Common myeloid progenitor, CD34-positive (primary cell): ENCODE measurements at regions not wholly inside any gene's neighbourhood (a gene's known extent, or its start where the extent isn't known, plus 50 kb on each side); places are given as distances from the start of the nearest gene placed in this dataset.
A peak's percentile ranks its signal among the peaks of the same experiment; 100 is the strongest.
"Not testable (repeated sequence)": the region's sequence is repeated elsewhere in the genome, so short reads cannot be mapped to it uniquely, and the experiment has no call there.

Experiments
- CTCF ChIA-PET: fragments of 350-600 bp; sonication (Branson Sonifier 250); formaldehyde crosslinking; loops from one replicate; lab custom pipeline; 2021; ENCODE audit warnings: antibody characterized with exemption; lab: Charles Lee
- POLR2A ChIA-PET: fragments of 350-600 bp; sonication (Branson Sonifier 250); formaldehyde crosslinking; loops from one replicate; lab custom pipeline; 2021; ENCODE audit warnings: antibody characterized with exemption; lab: Charles Lee
- DNase-seq, 3 donors: peaks; one replicate each; pipeline versions ENCODE4 v3.0.0 to v3.0.0-alpha.2; 2013
- H3K27ac ChIP-seq, 2 experiments: 1 replicate in 1 of 2; 2 replicates in 1 of 2; pipeline ENCODE4 v1.7.0; 2013; ENCODE audit warnings: inconsistent platforms in 2 of 2, low read length in 2 of 2, mild to moderate bottlenecking in 2 of 2, low read depth in 1 of 2, moderate library complexity in 1 of 2; ENCODE audit not compliant: severe bottlenecking in 2 of 2, insufficient read depth in 1 of 2, poor library complexity in 1 of 2
- H3K27me3 ChIP-seq, 5 experiments: replicated peaks in 2 of 5; 1 replicate in 3 of 5; 2 replicates in 2 of 5; pipeline versions ENCODE4 v1.6.1 to v1.7.0; 2013; ENCODE audit warnings: low read length in 4 of 5, mild to moderate bottlenecking in 2 of 5, moderate library complexity in 2 of 5, inconsistent platforms in 1 of 5; ENCODE audit not compliant: insufficient read depth in 5 of 5, control insufficient read depth in 4 of 5
- H3K36me3 ChIP-seq, 4 experiments: 1 replicate in 2 of 4; 2 replicates in 2 of 4; pipeline versions ENCODE4 v1.6.1 to v1.7.0; 2013; ENCODE audit warnings: low read length in 3 of 4, control low read depth in 1 of 4, mild to moderate bottlenecking in 1 of 4; ENCODE audit not compliant: control insufficient read depth in 4 of 4, insufficient read depth in 4 of 4
- H3K4me1 ChIP-seq, 4 experiments: 1 replicate in 3 of 4; 2 replicates in 1 of 4; pipeline versions ENCODE4 v1.6.1 to v1.7.1; 2013; ENCODE audit warnings: low read length in 3 of 4, mild to moderate bottlenecking in 3 of 4, control low read depth in 1 of 4, inconsistent platforms in 1 of 4, moderate library complexity in 1 of 4; ENCODE audit not compliant: control insufficient read depth in 4 of 4, insufficient read depth in 4 of 4; ENCODE audit errors: control extremely low read depth in 1 of 4
- H3K4me3 ChIP-seq, 7 experiments: 1 replicate in 4 of 7; 2 replicates in 3 of 7; pipeline versions ENCODE4 v1.5.1 to v1.7.0; 2013; ENCODE audit warnings: mild to moderate bottlenecking in 7 of 7, low read length in 6 of 7, moderate library complexity in 6 of 7, inconsistent platforms in 2 of 7, low read depth in 2 of 7, control low read depth in 1 of 7; ENCODE audit not compliant: insufficient read depth in 4 of 7, control insufficient read depth in 1 of 7; ENCODE audit errors: extremely low read depth in 1 of 7
- H3K9me3 ChIP-seq, 5 experiments: 1 replicate in 4 of 5; 2 replicates in 1 of 5; pipeline versions ENCODE4 v1.6.1 to v1.7.1; 2013; ENCODE audit warnings: low read length in 4 of 5, mild to moderate bottlenecking in 2 of 5, inconsistent platforms in 1 of 5, low read depth in 1 of 5, moderate library complexity in 1 of 5; ENCODE audit not compliant: control insufficient read depth in 4 of 5, insufficient read depth in 2 of 5; ENCODE audit errors: control extremely low read depth in 1 of 5
- WGBS: methylation state at CpG from one replicate; pipeline ENCODE4 v1.1.5; 2013; ENCODE audit not compliant: insufficient coverage; 5-methylcytosine and 5-hydroxymethylcytosine counted together

DNA sequence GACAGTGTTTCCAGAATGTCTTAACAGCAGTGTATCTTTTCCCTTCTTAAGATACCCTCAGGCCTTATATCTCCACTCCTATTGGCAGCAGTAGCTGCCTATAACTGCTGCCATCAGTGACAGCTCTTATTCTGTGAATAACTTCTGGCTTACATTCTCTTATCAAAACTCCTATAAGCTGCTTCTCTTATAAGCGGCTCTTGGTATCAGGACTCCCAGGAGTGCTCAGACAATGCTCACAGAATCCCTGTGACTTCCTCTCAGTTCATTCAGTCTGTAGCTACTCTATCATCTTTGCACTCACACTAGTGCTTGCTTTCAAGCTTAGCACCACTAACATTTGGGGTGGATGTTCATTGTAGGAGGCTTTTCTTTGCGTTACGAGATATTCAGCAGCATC, 143.7 kb upstream of the CDH7 start:
- DNase-seq: no peak
- no peaks in the 10 kb centered on the region for H3K36me3 ChIP-seq
- H3K27ac ChIP-seq: no peak overlapping the region
- CTCF ChIA-PET: no interaction called here
- no peak overlapping the region for H3K4me3 ChIP-seq
- no peaks in the 10 kb centered on the region for H3K27me3 ChIP-seq
- peaks cover 0 to 4% (median 1%) of the 10 kb centered on the region in 5 experiments for H3K9me3 ChIP-seq
- no peaks in the 10 kb centered on the region for H3K4me1 ChIP-seq
- POLR2A ChIA-PET: no interaction called here
- 100% methylated on average over 3 of the region's 3 CpGs for WGBS

DNA sequence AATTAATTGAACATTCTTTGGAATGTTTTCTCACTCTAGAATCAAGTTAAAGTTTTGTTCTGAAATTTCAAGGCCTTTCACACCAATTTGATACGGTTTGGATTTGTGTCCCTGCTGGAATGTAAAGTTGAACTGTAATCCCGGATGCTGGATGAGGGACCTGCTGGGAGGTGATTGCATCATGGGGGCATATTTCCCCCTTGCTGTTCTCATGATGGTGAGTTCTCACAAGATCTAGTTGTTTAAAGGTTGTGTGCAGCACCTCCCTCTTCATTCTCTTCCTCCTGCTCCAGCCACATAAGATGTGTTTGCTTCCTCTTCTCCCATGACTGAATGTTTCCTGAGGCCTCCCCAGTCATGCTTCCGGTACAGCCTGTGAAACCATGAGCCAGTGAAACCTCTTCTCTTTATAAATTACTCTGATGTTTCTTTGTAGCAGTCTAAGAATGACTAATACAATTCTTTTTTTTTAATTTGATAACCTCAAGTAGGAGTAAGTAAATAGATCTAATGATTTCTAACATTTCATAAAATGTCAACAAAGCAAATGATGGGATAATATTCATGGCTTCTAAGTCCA, 144.2 kb upstream of the CDH7 start:
- no peak overlapping the region for H3K27ac ChIP-seq
- POLR2A ChIA-PET: no interaction called here
- no peaks in the 10 kb centered on the region for H3K27me3 ChIP-seq
- H3K36me3 ChIP-seq: no peaks in the 10 kb centered on the region
- no peaks in the 10 kb centered on the region for H3K4me1 ChIP-seq
- 100% methylated on average over 1 of the region's 3 CpGs for WGBS
- CTCF ChIA-PET: no interaction called here
- peaks cover 0 to 4% (median 1%) of the 10 kb centered on the region in 5 experiments for H3K9me3 ChIP-seq
- peak in 2 of 3 donors; percentile 10 for DNase-seq
- no peak overlapping the region for H3K4me3 ChIP-seq

DNA sequence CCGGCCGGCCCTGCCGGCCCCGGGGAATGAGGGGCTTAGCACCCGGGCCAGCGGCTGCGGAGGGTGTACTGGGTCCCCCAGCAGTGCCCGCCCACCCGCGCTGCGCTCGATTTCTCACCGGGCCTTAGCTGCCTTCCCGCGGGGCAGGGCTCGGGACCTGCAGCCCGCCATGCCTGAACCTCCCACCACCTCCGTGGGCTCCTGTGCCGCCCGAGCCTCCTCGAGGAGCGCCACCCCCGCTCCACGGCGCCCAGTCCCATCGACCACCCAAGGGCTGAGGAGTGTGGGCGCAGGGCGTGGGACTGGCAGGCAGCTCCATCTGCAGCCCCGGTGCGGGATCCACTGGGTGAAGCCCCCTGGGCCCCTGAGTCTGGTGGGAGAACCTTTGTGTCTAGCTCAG, 145.5 kb upstream of the CDH7 start:
- H3K4me1 ChIP-seq, H3K4me3 ChIP-seq, CTCF ChIA-PET, DNase-seq, H3K9me3 ChIP-seq, H3K27me3 ChIP-seq, POLR2A ChIA-PET, H3K27ac ChIP-seq, H3K36me3 ChIP-seq: not testable (repeated sequence)
- WGBS: 96% methylated on average over 20 of the region's 30 CpGs

DNA sequence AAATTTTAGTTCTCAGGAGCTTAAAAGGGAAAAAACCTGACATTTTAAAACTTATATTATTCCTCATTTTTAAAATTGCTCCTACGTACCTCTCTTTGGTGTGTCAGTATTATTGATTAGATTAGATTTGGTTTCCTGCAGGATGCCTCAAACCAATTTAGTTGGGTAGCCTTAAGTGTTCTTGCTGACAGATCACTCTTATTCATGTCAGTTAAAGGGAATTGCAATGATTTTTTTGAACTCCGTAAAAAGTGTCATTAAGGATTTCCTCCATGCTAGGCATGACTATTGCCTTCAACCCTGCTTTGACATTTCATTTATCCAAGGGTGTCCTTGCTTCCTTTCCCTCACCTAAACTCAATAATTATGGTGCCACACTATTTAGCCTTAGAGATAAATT, 149.0 kb upstream of the CDH7 start:
- Histone ChIP-seq H3K36me3 (no peaks in the 10 kb centered on the region), H3K4me1 (no peaks in the 10 kb centered on the region), H3K4me3 (no peak overlapping the region), H3K27me3 (no peaks in the 10 kb centered on the region), H3K27ac (no peak overlapping the region), H3K9me3 (peaks cover 0 to 2% (median 0%) of the 10 kb centered on the region in 5 experiments)
- POLR2A ChIA-PET: no interaction called here
- CTCF ChIA-PET: no interaction called here
- no peak for DNase-seq
- WGBS: 89% methylated on average over 1 of the region's 2 CpGs

DNA sequence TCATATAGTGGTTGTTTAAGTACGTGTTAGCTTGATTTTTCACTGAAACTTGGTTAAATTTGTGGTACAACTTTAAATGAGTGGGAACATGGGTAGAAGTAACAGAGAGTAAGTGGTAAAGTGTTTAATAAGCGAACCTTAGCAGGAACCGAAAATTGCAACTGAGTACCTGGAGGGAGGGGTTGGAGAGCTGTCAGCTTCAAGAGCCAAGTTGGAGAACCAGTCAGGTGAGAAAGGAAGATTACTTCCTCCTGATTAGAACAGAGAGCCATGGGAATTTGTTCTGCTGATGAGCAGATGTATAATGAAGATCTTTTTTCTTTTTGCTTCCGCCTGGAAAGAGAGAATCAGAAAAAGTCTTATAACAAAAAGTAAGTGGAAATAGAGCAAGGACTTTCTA, 158.4 kb upstream of the CDH7 start:
- Histone ChIP-seq H3K4me1 (no peaks in the 10 kb centered on the region), H3K9me3 (no peaks in the 10 kb centered on the region), H3K27me3 (no peaks in the 10 kb centered on the region), H3K27ac (no peak overlapping the region), H3K36me3 (no peaks in the 10 kb centered on the region), H3K4me3 (no peak overlapping the region)
- no peak for DNase-seq
- 100% methylated on average over 3 of the region's 4 CpGs for WGBS
- POLR2A ChIA-PET: no interaction called here
- CTCF ChIA-PET: no interaction called here

DNA sequence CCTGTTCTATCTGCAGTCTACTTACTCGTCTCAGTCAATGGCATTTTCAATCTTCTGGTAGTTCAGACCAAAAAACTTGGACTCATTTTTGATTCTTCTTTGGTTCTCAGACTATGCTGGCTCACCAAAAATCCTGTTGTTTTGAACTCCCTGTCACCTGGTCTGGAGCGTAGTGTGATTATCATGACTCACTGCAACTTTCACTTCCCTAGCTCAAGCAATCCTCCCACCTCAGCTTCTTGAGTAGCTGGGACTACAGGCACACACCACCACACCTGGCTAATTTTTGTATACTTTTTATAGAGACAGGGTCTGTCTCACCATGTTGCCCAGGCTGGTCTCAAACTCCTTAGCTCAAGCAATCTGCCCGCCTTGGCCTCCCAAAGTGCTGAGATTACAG, 163.3 kb upstream of the CDH7 start:
- ChIA-PET POLR2A (no interaction called here), CTCF (no interaction called here)
- DNase-seq: no peak
- Histone ChIP-seq H3K27ac (no peak overlapping the region), H3K4me1 (no peaks in the 10 kb centered on the region), H3K36me3 (no peaks in the 10 kb centered on the region), H3K4me3 (no peak overlapping the region), H3K9me3 (no peaks in the 10 kb centered on the region), H3K27me3 (no peaks in the 10 kb centered on the region)
- whole genome bisulfite sequencing: 92% methylated on average over 2 of the region's 3 CpGs

DNA sequence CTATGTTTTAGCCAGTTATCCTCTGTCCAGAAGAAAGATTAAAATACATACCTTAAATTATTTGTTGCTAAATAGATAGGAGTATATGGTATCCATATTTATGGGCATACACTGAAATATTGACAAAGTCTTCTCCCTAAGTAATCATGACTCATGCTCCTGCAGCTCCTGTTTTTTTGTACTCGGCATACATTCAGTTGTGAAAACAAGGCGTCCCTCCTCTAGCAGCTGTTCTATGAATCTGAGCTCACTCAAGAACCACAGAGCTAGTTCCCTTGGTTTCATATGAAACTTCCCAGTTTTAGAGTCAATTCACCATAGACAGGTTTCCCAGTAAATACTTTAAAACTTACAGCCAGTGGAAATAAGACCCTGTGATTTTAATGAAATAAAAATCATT, 168.7 kb upstream of the CDH7 start:
- CTCF ChIA-PET, POLR2A ChIA-PET, H3K27me3 ChIP-seq, H3K27ac ChIP-seq, H3K4me3 ChIP-seq, H3K4me1 ChIP-seq, DNase-seq, H3K36me3 ChIP-seq, H3K9me3 ChIP-seq: not testable (repeated sequence)
- no CpG with 5 or more reads among the region's 2 CpGs for WGBS
